Epithelial cell of esophagus (primary cell): ENCODE measurements at regions not wholly inside any gene's neighbourhood (a gene's known extent, or its start where the extent isn't known, plus 50 kb on each side); places are given as distances from the start of the nearest gene placed in this dataset.

ENCODE experiments used
- DNase-seq: peaks from one replicate; pipeline ENCODE4 v3.0.0; 2010; ENCODE audit warnings: low read depth
- H3K4me3 ChIP-seq: 2 replicates; pipeline ENCODE4 v1.5.1; 2011; ENCODE audit warnings: mild to moderate bottlenecking, low read length, control low read depth
- CTCF ChIP-seq: IDR thresholded peaks from 2 replicates; pipeline ENCODE4 v1.5.1; 2011; ENCODE audit warnings: low read depth, mild to moderate bottlenecking, low read length, control low read depth, inconsistent platforms; ENCODE audit not compliant: insufficient read depth; ENCODE audit errors: missing control alignments

- TF ChIP-seq CTCF, result no peak
- DNase-seq, result peak; percentile 21
Observed at GRCh38 chr9:129422032-129422842, 198.7 kb downstream of the C9orf50 start.

GRCh38 chr9:129421371-129421770 is 199.5 kb downstream of the C9orf50 start:
- H3K4me3 ChIP-seq, result no peak overlapping the region
- no peak for DNase-seq
- no peak for TF ChIP-seq CTCF

More at GRCh38 chr9:129422032-129422842, 198.7 kb downstream of the C9orf50 start:
- no peak overlapping the region for H3K4me3 ChIP-seq

GRCh38 chr9:129420721-129421120 is 200.2 kb downstream of the C9orf50 start:
- no peak for TF ChIP-seq CTCF
- DNase-seq, result no peak
- no peak overlapping the region for H3K4me3 ChIP-seq

GRCh38 chr9:129419382-129419899 is 201.5 kb downstream of the C9orf50 start:
- TF ChIP-seq CTCF, result no peak
- no peak overlapping the region for H3K4me3 ChIP-seq
- no peak for DNase-seq

- no peak overlapping the region for H3K4me3 ChIP-seq
- no peak for TF ChIP-seq CTCF
- DNase-seq, result no peak
Observed at GRCh38 chr9:129418451-129418850, 202.4 kb downstream of the C9orf50 start.

- TF ChIP-seq CTCF, result no peak
- DNase-seq, result no peak
- no peak overlapping the region for H3K4me3 ChIP-seq
Observed at GRCh38 chr9:129416821-129417539, 203.9 kb downstream of the C9orf50 start.
